HL-60 (cell line): ENCODE measurements at regions not wholly inside any gene's neighbourhood (a gene's known extent, or its start where the extent isn't known, plus 50 kb on each side); places are given as distances from the start of the nearest gene placed in this dataset.

Experiments used
- DNase-seq, 2 experiments: peaks; one replicate each; pipeline ENCODE4 v3.0.0-alpha.2; 2010 to 2020; ENCODE audit warnings: low read depth in 1 of 2, low spot score in 1 of 2
- H3K27ac ChIP-seq: fragments of 250-450 bp; sonication (Bioruptor Pico); replicated peaks from 2 replicates; pipeline ENCODE4 v1.5.1; 2020; ENCODE audit warnings: mild to moderate bottlenecking, moderate library complexity
- H3K27me3 ChIP-seq: fragments of 250-450 bp; sonication (Bioruptor Pico); 2 replicates; pipeline ENCODE4 v1.5.1; 2021; ENCODE audit warnings: mild to moderate bottlenecking, moderate library complexity; ENCODE audit not compliant: insufficient read depth, poor library complexity, severe bottlenecking
- H3K4me3 ChIP-seq: replicated peaks from 2 replicates; pipeline ENCODE4 v1.5.1; 2011; ENCODE audit warnings: mild to moderate bottlenecking, control low read depth, low read length; ENCODE audit not compliant: insufficient read depth
- GABPA ChIP-seq: IDR thresholded peaks from 2 replicates; pipeline ENCODE4 v1.6.1; 2012; ENCODE audit warnings: low read depth
- POLR2AphosphoS5 ChIP-seq: IDR thresholded peaks from 2 replicates; pipeline ENCODE4 v1.6.1; 2012; ENCODE audit warnings: low read depth
- SPI1 ChIP-seq: IDR thresholded peaks from 2 replicates; pipeline ENCODE4 v1.6.1; 2012; ENCODE audit warnings: low read depth, mild to moderate bottlenecking, borderline replicate concordance
- TF ChIP-seq, protein P1 (sequence below): IDR thresholded peaks from one replicate; pipeline ENCODE4 v1.5.1; 2011; ENCODE audit warnings: low read length, control low read depth, inconsistent platforms; ENCODE audit not compliant: insufficient read depth
- TF ChIP-seq, protein P2 (sequence below): IDR thresholded peaks from 2 replicates; pipeline ENCODE4 v1.6.1; 2012; ENCODE audit warnings: low read depth; ENCODE audit not compliant: insufficient replicate concordance

DNA sequence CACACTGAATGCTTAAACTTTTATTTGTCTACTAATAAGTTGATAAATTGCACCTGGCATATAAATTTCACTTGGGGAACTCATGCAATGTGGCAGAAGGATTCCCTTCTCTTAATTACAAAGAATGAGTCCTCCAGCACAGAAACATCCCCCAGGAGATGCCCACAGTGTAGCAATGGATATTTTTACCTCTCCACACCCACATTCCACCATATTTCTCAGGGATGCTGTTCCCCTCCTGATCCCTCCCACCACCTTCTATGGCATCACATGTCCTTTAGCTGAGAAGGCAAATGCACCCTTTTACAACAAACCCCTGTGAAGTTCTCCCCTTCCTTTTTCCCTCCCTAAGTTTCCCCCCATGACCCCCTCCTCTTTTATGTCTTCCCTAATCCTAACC is 56.1 kb upstream of the UBASH3B start:
- DNase-seq = no peak
- H3K4me3 ChIP-seq = no peak overlapping the region
- no peak overlapping the region for H3K27ac ChIP-seq
- TF ChIP-seq GABPA (no peak), SPI1 (no peak), POLR2AphosphoS5 (no peak)
- TF ChIP-seq, protein P1, sequence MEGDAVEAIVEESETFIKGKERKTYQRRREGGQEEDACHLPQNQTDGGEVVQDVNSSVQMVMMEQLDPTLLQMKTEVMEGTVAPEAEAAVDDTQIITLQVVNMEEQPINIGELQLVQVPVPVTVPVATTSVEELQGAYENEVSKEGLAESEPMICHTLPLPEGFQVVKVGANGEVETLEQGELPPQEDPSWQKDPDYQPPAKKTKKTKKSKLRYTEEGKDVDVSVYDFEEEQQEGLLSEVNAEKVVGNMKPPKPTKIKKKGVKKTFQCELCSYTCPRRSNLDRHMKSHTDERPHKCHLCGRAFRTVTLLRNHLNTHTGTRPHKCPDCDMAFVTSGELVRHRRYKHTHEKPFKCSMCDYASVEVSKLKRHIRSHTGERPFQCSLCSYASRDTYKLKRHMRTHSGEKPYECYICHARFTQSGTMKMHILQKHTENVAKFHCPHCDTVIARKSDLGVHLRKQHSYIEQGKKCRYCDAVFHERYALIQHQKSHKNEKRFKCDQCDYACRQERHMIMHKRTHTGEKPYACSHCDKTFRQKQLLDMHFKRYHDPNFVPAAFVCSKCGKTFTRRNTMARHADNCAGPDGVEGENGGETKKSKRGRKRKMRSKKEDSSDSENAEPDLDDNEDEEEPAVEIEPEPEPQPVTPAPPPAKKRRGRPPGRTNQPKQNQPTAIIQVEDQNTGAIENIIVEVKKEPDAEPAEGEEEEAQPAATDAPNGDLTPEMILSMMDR = no peak
- TF ChIP-seq, protein P2, sequence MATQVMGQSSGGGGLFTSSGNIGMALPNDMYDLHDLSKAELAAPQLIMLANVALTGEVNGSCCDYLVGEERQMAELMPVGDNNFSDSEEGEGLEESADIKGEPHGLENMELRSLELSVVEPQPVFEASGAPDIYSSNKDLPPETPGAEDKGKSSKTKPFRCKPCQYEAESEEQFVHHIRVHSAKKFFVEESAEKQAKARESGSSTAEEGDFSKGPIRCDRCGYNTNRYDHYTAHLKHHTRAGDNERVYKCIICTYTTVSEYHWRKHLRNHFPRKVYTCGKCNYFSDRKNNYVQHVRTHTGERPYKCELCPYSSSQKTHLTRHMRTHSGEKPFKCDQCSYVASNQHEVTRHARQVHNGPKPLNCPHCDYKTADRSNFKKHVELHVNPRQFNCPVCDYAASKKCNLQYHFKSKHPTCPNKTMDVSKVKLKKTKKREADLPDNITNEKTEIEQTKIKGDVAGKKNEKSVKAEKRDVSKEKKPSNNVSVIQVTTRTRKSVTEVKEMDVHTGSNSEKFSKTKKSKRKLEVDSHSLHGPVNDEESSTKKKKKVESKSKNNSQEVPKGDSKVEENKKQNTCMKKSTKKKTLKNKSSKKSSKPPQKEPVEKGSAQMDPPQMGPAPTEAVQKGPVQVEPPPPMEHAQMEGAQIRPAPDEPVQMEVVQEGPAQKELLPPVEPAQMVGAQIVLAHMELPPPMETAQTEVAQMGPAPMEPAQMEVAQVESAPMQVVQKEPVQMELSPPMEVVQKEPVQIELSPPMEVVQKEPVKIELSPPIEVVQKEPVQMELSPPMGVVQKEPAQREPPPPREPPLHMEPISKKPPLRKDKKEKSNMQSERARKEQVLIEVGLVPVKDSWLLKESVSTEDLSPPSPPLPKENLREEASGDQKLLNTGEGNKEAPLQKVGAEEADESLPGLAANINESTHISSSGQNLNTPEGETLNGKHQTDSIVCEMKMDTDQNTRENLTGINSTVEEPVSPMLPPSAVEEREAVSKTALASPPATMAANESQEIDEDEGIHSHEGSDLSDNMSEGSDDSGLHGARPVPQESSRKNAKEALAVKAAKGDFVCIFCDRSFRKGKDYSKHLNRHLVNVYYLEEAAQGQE = no peak
- no peaks in the 10 kb centered on the region for H3K27me3 ChIP-seq

DNA sequence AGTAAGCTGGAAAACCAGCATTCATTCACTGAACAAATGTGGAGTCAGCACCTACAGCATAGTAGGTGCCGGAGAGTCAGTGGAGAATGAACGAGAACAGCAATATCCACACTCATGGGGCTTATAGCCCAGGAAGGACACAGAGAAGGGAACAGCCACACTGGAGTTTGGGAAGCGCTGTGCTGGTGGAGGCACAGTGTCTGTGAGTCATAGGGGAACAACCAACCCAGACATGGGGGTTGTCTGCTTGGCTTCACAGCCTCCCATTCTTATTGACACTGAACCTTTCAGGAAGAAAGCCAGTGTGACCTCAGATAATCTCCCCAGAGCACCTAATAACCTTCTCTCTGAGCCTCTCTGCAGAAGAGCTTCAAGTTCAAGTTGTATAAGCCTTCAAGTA is 56.6 kb upstream of the UBASH3B start:
- no peak for DNase-seq
- no peaks in the 10 kb centered on the region for H3K27me3 ChIP-seq
- TF ChIP-seq SPI1 = no peak
- no peak for TF ChIP-seq POLR2AphosphoS5
- no peak for TF ChIP-seq GABPA
- TF ChIP-seq, protein P2 = no peak
- TF ChIP-seq, protein P1 = no peak
- no peak overlapping the region for H3K4me3 ChIP-seq
- H3K27ac ChIP-seq = no peak overlapping the region

DNA sequence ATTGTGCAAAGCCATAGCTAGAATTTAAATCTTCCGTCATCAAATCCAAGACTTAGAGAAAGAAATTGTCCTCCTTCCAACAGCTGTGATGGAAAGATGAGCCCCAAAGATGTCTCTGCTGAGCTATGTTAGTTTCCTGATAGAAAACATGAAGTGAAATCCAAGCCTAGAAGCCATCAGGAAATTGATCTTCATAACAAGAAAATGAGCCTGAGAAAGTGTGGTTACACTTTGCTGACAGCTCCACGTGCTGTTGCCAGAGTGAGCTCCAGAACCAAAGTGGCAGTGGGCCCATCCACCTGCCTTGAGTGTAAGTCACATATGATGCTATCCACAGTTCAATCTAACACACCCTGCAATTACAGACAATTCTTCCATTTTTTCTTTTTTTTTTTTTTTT is 58.0 kb upstream of the UBASH3B start:
- Histone ChIP-seq H3K4me3 (no peak overlapping the region), H3K27me3 (peaks cover 6% of the 10 kb centered on the region), H3K27ac (no peak overlapping the region)
- DNase-seq = no peak
- TF ChIP-seq SPI1 (no peak), GABPA (no peak), POLR2AphosphoS5 (no peak)
- TF ChIP-seq, protein P1 = no peak
- TF ChIP-seq, protein P2 = no peak
